ENCODE measurements at regions not wholly inside any gene's neighbourhood (a gene's known extent, or its start where the extent isn't known, plus 50 kb on each side); places are given as distances from the start of the nearest gene placed in this dataset.

DNA sequence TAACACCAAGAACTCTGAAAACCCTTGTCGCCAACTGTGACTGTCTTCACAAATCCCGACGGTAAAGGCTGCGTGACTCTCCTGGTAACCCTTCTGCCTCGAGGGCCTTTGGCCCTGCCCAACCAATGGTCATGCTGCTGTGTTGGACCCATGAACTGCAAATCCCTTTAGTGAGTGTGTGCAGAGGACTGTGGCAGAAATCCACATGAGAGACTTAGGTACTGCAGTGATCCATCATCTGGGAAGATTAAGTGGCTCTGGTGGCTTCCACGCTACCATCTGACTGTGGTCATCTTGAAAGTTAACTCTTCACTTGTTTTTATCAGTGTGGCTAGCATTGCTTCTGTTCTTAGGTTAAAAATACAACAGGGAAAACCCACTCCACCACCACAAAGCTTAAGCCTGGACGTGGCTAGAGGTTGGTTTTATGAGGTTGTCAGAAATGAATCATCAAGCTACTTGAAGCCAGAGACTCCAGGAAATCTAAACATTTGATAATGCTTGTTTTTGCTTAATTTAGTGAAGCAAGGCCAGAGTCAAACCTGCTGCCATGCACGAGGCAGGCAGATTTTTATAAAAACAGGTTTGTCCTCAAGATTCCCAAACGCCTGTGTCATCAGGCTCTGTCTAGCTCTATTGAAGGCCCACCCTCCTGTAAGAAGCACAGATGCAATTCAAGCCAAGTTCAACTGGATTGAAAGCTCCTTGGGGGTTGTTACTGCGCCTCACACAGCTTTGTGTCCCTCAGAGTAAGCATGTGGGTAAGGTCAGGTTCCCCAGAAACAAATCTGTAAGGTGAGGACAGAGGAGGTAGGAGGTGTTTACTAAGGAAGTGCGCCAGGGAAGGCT is 52.7 kb upstream of the ERCC6L2 start:
- DNase-seq, result peak; percentile 88

DNA sequence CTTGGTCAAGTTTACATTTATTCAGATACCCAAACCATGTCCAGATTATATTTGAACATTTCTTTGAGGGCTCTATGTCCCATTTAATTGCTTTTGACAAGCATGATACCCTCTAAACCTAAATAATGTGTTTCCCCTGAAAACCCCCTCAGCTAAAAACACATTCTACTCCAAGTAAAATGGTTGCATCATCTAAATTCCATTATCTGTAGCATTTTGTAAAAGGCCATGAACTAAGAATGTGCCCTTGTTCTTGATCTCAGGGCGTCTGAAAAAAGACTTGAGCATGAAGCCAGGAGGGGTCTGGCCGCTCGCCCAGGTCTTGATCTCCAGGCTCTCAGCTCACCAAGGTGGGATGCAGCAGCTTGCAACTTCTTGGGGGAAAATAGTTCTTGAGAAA is 53.5 kb upstream of the ERCC6L2 start:
- no peak for DNase-seq

DNA sequence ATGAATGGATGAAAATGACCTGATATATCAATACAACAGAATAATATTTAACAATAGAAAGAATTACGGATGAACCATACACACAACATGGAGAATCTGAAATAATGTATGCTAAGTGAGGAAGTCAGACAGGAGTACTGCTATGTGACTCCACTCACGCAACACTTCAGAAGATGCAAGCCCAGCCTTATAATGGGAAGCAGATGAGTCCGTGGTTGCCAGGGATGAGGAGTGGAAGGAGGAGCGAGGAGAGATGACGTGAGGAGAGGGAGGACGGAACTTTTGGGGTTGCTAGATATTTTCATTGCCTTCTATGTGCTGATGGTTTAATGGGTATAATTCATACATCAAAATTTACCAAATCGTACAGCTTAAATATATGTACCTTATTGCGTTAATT is 55.4 kb upstream of the ERCC6L2 start:
- no peak for DNase-seq

DNA sequence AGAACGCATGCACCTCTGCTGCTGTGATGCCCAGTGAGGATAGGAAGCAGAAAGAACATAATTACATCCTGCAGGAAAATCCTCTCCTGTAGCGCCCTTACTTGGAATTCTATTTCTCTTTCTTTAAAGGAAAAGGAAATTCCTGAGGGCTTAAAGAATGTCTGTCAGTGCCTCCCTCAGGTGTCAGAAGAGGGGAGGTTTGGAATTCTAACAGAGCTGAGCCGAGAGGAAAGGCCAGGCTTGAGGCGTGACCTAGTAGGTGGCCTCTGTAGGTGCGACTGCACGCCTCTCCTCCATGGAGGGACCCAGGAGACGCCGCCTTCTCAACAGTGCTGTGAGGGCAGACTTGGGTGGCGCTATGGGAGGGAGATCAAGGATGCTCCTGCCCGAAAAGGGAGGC is 55.9 kb upstream of the ERCC6L2 start:
- DNase-seq, result no peak

DNA sequence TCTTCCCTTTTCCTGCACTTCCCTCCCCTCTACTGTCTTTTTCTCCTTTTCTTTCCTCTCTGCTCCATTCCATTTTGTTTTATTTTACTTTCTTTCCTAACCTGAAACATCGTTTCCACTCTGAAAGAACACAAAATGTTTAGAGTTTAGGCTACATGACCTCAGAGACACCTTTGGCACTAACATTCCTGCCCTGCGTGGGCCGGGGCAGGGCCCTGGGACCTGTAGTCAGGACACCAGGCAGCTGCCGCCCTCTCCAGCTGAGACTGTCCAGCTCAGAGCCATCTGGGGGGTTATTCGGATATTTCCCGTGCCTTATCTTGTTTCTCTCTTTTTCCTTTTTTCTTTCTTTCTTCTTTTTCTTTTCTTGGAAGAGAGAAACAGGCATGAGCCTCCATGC is 58.3 kb upstream of the ERCC6L2 start:
- no peak for DNase-seq

DNA sequence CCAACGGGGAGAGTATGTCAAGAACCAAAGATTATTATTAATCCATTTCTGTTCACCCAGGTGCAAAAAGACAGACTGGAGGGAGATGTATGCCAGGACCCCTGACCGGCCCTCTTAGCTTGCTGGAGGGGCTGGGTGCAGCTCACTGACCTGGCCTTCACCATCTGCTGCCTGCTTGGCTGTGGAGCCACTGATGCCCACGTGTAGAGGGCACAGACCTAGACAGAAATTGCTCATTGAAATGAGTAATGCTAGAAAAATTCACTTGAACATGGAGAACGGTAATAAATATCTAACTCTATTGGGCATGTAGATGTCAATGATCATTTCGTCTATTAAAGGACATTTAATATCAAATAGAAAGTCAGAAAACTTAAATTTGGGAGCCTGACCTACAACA is 58.8 kb upstream of the ERCC6L2 start:
- no peak for DNase-seq

DNA sequence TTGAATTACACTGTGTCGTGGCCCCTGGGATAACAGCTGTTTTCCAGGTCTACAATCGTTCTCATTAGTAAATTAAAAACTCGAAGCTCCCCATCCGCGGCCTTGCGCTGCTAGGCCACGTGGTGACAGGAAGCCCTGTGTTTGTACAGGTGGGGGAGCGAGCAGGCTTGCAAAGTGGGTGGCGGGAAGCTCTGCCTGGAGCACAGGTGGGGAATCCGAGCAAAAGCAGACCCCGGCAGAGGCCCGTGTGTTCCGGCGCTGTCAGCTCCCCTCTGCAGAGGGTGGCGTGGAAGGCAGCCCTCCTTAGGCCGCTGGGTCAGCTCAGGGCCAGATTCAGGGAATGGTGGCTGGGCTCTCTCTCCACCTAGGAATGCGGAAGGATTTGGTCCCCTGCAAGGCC is 59.5 kb upstream of the ERCC6L2 start:
- no peak for DNase-seq

DNA sequence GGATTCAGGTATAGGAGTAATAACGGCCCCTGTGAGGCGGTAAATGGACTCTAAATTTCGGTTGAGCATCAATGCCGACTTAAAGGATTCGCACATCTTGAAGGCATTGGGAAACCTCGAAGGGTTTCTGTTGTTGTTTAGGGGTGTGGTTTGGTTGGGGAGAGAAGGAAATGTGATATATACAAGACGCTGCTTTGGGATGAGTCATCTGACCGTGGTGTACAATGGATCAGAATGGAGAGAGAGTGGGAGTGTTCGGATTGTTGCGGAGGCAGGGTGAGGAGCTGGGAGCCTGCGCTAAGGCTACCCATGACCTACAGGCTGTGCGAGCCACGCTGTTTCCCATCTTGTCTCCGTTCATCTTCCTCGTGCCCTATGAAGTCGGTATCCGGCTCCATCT is 60.4 kb upstream of the ERCC6L2 start:
- DNase-seq, result no peak

DNA sequence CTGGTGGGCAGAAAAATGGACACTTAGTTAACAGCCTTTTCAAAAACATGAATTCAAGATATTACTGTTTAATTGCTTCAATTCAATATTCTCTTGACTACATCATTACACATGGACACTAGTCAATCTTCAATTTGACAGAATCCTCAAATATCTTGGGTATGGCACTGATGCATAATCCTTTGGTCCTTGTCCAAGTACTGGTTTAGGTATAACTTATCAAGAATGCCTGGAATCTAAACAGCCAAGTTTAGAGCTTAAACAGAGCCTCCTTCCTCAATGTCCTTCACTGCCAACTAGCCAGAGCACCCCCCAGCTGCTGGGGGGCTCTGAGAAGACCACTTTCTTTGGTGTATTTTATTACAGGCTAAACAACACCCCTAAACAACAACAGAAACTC is 61.6 kb upstream of the ERCC6L2 start:
- no peak for DNase-seq

DNA sequence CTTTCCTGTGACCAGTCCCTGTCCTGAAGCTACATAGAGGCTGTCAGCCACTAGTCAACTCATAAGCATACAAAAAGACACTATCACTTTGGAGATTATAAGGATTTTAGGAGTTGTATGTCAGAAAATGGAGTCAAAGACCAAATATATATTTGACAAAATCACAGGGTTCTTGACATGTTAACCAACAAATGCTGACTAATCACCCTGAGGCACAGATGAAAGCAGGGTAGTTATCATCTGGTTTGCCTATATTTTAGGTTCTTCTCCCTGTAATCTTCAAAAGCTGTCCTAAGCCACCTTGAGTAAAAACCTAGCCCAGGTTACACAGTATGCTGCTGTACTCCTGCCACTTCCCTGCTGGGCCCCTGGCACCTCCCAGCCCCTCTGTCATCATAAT is 64.7 kb upstream of the ERCC6L2 start:
- DNase-seq, result no peak

DNA sequence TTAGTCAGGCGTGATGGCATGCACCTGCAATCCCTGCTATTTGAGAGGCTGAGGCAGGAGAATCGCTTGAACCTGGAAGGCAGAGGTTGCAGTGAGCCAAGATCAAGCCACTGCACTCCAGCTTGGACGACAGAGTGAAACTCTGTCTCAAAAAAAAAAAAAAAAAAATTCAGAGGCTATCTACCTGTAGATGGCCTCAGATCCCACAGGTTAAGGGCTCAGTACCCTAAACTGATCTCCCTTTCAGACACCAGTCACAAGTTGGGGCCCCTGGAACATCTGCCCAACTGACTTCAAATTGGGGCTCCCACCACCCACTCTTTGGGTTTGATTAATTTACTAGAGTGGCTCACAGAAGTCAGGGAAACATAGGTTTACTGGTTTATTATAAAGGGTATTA is 65.4 kb upstream of the ERCC6L2 start:
- no peak for DNase-seq

DNA sequence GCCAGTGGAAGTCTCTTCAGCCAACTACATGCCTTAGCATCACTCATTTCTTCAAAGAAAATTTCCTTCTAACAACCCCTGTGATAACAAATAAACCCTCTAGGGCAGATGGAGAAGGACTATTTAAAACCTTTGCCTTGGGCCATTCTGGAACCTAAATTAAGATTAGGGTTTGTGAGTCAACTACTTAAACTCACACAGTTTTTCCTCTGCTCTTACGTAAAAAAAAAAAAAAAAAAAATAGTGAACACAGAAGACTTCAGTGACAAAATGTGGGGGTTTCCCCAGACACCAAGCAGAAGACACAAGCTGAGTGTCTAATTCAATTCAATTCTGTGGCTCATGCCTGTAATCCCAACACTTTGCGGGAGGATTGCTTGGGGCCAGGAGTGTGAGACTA is 65.8 kb upstream of the ERCC6L2 start:
- DNase-seq, result no peak

DNA sequence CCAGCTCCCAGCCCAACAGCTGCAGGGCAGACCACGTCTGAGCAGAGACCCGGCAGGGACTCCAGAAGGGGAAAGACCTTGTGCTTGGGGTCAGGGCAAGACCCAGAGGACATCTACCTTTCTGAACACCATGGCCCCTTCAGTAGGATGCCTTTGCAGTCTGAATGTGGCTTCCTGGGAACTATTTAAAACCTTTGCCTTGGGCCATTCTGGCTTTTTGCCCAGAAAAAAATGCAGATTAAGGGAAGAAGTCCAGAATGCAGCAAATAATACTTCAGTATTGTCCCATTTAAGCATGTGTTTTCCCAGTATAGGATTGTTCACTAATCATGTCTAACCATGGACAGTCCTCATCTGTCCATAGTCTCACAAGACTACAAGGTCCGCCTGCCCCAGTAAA is 67.5 kb upstream of the ERCC6L2 start:
- no peak for DNase-seq

DNA sequence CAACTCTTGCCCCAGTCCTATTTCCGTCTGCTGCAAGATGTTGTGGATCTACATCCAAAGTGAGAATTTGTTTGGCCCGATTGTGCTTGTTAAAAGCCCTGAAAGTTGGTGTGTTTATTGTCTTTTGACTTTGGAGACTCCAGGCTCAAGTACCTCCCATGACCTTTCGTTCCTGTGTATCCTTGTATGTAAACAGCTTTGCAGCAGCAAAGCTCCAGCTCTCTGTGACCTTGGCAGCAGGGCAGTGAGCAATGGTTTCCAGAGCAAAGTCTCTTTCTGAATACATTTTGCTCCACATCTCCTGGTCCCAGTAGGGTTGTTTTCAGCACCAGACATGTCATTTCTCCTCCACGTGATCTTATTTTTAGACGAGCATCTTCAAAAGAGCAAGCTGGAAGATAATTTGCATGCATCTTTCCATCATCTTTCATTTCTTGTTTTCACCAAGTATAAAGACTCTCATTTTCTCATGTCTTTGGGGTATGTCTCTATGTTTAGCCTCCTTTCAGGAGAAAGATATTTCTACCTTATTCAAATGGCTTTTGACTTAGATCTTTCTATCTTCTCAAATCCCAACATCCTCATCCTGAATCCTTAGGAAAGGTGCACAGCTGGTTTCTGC is 68.1 kb upstream of the ERCC6L2 start:
- DNase-seq, result no peak

DNA sequence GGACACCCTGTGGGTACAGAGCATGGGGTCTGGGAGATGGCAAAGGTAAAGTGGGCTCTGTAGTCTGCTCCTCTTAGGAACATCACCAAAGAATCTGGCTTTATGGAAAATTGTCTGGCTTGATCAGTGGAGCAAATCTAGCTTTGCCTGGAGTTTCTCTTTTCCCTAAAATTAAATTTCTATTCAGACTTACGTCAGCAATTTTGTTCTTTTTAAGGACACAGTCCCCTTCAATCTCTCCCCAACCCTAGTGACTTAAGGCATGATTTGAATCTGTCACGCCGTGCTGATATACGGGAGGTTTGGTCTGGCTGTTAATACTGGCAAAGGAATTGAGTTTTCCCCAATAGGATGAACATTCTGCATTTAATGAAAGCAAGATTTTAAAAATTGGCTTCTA is 72.3 kb upstream of the ERCC6L2 start:
- DNase-seq, result no peak

DNA sequence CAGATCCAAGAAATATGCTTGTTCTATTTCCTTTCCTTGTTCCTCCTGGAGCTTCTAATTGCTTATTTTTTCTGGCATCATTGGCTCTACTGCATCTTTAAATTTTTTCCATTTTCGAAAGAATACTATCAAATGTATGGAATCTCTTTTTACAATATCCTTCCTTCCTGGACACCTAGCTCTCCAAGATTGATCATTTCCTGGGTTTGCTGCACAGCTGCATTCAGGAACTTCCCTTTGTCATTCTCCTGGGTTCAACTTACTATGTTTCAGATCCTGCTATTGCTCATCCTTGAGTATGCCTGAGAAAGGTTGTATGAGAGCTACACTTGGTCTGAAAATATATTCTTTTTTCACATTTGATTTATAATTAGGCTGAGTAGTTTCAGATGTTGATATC is 73.7 kb upstream of the ERCC6L2 start:
- no peak for DNase-seq

DNA sequence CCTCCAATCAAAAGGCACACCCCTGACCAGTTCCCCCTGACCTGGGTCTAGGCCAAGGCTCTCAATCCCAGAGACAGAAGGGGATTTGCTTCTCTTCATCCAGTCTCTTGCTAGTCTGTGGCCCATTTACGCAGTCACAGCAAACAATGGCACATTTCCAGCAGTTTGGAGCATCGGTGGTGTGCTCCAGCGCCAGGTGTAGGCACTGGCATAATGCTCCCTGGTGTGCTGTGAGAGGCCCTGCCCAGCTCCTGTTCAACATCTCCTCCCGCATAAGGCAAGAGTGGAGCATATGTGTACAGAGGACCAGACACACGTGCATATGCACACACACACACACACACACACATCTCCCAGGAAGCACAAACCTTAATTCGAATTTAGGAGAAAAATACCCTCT is 79.5 kb upstream of the ERCC6L2 start:
- no peak for DNase-seq

DNA sequence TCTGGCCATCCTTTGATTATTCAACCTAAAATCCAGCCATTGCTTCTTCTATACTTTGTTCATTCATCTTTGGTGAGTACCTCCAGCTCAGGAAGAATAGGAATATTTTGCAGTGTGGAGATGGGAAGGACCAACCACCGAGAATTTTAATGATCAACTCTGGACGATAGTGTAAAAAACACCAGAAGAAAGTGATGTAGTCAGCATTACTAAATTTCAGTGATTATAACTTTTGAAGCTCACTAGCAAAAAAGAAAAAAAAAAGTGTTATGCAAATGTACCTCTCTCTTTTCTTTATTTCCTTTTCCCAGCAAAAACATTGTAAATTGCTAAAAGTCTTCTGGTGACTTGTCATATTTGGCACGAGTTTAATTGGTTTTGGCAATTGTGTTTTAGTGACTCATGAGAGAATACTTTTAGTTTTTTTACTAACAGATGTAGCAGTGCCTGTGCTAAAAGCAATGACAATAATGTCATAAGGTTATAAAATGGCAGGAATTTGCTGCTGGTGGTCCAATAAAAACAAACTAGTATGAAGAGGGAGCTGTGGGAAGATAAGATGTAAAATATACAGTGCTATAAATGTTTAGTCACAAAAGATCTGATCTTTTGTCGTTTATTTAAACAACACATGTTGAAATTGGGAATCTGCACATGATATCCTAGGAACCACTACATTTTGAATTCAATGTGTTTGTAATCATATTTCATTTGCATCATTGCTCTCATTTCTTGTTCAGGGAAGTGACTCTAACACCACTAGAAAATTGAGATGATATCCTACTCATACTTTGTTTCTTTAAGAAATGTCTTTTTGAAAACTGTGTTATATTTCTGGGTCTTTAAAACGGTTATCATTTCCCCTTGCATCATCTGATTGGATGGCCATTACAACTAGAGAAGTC is 81.3 kb upstream of the ERCC6L2 start:
- no peak for DNase-seq

DNA sequence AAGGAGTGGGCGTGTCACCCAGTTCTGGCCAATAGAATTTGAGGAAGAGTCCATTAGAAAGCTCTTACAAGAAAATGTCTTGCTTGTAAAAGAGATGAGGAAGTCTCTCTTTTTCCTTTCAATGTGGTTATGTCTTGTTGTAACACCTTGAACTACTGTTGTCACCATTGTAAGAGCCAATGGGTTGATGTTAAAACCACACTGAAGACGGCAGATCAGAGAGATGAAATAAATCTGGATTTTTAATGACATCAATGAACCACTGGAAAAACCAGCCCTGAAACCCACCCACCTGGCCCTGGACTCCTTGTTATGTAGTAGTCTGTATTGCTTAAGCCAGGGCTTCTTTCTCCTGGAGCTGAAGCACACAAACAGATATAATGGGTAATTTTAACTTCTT is 83.8 kb upstream of the ERCC6L2 start:
- DNase-seq, result no peak

DNA sequence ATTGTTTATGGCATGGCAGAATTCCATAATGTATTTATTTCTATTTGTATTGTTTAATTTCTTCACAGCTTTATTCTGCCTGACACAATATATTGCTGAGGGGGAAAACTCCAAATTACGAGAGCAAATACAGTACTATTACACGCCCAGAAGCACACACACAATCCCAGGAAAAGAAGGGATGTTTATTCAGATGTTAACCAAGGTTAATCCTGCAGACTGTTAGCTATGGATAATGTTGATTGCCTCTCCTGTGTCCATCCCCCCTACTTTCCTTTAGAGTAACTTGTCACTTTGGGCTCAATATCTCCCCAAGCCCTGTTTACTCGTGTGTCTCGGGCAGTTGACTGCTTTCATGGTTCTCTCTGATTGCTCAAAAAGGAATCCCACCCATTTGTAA is 84.2 kb upstream of the ERCC6L2 start:
- DNase-seq, result no peak

DNA sequence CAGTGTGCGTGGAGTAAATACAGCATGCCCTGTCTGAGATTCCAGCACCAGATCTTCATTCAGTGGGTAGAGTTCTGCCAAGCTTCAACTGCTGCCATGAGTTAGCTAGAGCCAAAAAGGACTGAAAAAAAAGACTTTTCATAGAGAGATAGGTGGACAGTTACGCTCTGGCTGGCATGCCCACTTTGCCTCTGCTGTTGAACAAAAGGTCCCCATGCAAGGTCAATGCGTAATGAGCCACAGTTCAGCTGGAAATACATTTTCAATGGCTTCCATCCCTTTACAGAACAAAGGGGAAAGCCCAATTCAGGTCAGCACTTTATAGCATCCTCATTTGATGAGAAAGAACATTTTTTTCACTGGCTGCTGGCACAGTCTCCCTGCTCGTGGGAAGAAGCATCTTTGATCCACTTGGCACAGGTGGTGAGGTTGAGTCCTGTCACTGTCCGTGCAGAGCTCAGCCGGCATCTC is 86.9 kb upstream of the ERCC6L2 start:
- no peak for DNase-seq

DNA sequence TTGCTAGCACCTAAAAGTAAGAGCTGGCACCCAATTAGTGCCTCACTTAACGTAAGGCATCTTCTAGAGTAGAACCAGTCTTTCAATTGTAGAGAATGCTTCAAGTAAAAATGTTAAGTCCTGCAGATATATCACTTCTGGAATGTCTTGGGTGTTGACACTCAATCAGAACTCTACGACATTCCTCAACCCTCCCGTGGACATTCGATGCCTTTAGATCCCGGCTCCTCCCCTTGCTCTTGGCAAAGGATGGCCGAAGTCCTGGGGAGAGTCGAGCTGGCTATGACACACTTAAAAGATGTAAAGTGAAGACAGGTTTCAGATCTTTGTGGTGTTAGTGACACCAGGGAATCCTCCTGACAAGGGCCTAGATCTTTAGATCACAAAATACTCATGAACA is 87.5 kb upstream of the ERCC6L2 start:
- DNase-seq, result no peak

DNA sequence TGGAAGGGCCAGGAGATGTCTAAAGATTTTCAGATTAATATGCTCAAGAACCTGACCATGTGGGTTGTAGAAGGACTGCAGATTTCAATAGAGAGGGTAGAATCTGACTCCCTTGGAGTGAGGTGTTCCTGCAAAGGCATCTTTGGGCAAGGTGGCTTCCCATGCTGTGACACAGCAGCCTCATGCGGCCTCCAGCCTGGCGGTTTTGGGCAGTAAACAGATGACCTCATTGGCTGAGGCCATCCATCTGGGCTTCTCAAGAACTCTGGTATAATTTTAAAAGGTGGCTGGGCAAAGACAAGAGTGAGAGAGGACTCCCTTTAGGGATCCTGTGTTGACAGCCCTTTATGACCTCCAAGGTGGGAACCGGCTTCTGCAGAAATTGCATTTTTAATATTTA is 90.3 kb upstream of the ERCC6L2 start:
- DNase-seq, result no peak

DNA sequence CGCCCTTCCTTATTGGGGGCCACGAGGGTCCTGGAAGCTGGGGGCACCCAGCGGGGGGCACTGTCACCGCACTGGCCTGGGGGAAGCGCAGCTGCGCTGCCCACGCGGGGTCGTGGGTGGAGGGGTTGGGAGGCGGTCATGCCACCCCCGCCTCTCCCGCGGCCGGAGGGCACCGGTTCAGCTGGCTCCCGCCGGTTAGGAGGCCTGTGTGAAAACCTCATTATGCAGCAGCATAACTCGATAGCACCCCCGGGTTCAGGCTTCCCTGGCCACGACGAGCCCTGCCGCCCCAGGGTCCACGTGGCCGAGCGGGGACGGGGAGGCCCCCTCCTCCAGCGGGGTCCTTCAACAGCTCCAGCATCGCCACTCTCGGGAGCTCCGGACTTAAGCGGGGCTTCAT is 91.2 kb upstream of the ERCC6L2 start:
- no peak for DNase-seq
